Right lobe of liver (tissue), 4 donors: ENCODE measurements at regions not wholly inside any gene's neighbourhood (a gene's known extent, or its start where the extent isn't known, plus 50 kb on each side); places are given as distances from the start of the nearest gene placed in this dataset.

Experiments
- POLR2A ChIP-seq: fragments of 450-650 bp; IDR thresholded peaks from one replicate; pipeline ENCODE4 v1.6.1; 2017; ENCODE audit warnings: antibody characterized with exemption, mild to moderate bottlenecking
- TF ChIP-seq, protein P1 (sequence below), 4 donors: fragments of 200-600 bp in 3 of 4; fragments of 450-650 bp in 1 of 4; IDR thresholded peaks; one replicate each; pipeline versions ENCODE4 v1.5.1 to v1.8.0; 2016 to 2022; ENCODE audit warnings: antibody characterized with exemption in 4 of 4, mild to moderate bottlenecking in 2 of 4
- donor health status: DM: no; HTN: no; CAD: no.
- donor health status: DM: no; HTN: no; CAD: no.
- donor health status: DM: no; HTN: yes; CAD: no.

DNA sequence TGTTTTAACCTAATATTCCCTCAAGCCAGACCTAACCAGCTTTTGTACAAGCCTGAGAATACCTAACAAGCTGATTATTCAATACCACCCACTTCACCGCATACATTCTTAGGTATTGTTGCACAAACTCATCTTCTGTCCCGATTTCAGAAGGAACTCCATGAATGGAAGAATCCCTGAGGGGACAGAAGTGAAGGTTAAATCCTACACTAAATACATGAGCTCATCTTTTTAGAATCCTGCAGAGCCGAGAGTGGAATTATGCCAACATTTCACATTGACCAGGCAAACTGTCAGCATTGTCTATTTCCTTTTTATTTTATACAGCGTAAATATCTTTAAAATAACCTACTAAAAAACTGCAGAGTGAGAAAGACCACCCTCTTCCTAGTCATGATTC is 140.7 kb upstream of the PRICKLE1 start:
- TF ChIP-seq, protein P1, sequence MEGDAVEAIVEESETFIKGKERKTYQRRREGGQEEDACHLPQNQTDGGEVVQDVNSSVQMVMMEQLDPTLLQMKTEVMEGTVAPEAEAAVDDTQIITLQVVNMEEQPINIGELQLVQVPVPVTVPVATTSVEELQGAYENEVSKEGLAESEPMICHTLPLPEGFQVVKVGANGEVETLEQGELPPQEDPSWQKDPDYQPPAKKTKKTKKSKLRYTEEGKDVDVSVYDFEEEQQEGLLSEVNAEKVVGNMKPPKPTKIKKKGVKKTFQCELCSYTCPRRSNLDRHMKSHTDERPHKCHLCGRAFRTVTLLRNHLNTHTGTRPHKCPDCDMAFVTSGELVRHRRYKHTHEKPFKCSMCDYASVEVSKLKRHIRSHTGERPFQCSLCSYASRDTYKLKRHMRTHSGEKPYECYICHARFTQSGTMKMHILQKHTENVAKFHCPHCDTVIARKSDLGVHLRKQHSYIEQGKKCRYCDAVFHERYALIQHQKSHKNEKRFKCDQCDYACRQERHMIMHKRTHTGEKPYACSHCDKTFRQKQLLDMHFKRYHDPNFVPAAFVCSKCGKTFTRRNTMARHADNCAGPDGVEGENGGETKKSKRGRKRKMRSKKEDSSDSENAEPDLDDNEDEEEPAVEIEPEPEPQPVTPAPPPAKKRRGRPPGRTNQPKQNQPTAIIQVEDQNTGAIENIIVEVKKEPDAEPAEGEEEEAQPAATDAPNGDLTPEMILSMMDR (IDR thresholded peaks at IDR 0.05): no peak
- no peak for TF ChIP-seq POLR2A
